SK-N-SH treated with all-trans-retinoic acid at 6 μM for 48 hours (cell line): ENCODE measurements at regions not wholly inside any gene's neighbourhood (a gene's known extent, or its start where the extent isn't known, plus 50 kb on each side); places are given as distances from the start of the nearest gene placed in this dataset.
A peak's percentile ranks its signal among the peaks of the same experiment; 100 is the strongest.

Experiments
- ATAC-seq: fragments of 200-7000 bp; cut with Tn5 transposase; 3 replicates; pipeline ENCODE4 v1.9.1; 2020; ENCODE audit warnings: mild to moderate bottlenecking, moderate library complexity
- ARNTL ChIP-seq: fragments of 450-650 bp; formaldehyde crosslinking; IDR thresholded peaks from 2 replicates; pipeline ENCODE4 v1.5.0; 2020; ENCODE audit warnings: low read depth, mild to moderate bottlenecking, moderate library complexity, borderline replicate concordance
- BACH2 ChIP-seq: fragments of 250-450 bp; sonication (Bioruptor Pico); IDR thresholded peaks from 2 replicates; pipeline ENCODE4 v1.9.0; 2021; ENCODE audit warnings: mild to moderate bottlenecking, borderline replicate concordance
- CSDC2 ChIP-seq: fragments of 250-450 bp; sonication (Bioruptor Pico); IDR thresholded peaks from 2 replicates; pipeline ENCODE4 v1.5.0; 2020; ENCODE audit warnings: mild to moderate bottlenecking, moderate library complexity
- ESRRG ChIP-seq: fragments of 250-450 bp; sonication (Bioruptor Pico); IDR thresholded peaks from 2 replicates; pipeline ENCODE4 v1.6.1; 2021; ENCODE audit warnings: mild to moderate bottlenecking
- GLIS3 ChIP-seq: fragments of 250-450 bp; sonication (Bioruptor Pico); IDR thresholded peaks from 2 replicates; pipeline ENCODE4 v1.5.0; 2020; ENCODE audit warnings: mild to moderate bottlenecking, moderate library complexity
- ISL1 ChIP-seq: fragments of 250-450 bp; sonication (Bioruptor Pico); IDR thresholded peaks from 2 replicates; pipeline ENCODE4 v2.1.2; 2022; ENCODE audit warnings: mild to moderate bottlenecking, moderate library complexity
- OSR1 ChIP-seq: fragments of 250-450 bp; sonication (Bioruptor Pico); IDR thresholded peaks from 2 replicates; pipeline ENCODE4 v1.8.0; 2022; ENCODE audit warnings: moderate library complexity, mild to moderate bottlenecking, inconsistent platforms
- PPARA ChIP-seq: fragments of 250-450 bp; sonication (Bioruptor Pico); IDR thresholded peaks from 2 replicates; pipeline ENCODE4 v1.5.0; 2020; ENCODE audit warnings: mild to moderate bottlenecking, borderline replicate concordance
- RARB ChIP-seq: fragments of 250-450 bp; sonication (Bioruptor Pico); IDR thresholded peaks from 2 replicates; pipeline ENCODE4 v1.8.0; 2021; ENCODE audit warnings: mild to moderate bottlenecking, moderate library complexity
- SNAI2 ChIP-seq: fragments of 250-450 bp; sonication (Bioruptor Pico); IDR thresholded peaks from 2 replicates; pipeline ENCODE4 v1.5.0; 2020; ENCODE audit warnings: mild to moderate bottlenecking, moderate library complexity
- TCF4 ChIP-seq: fragments of 250-450 bp; sonication (Bioruptor Pico); IDR thresholded peaks from 2 replicates; pipeline ENCODE4 v1.8.0; 2021; ENCODE audit warnings: mild to moderate bottlenecking, moderate library complexity, borderline replicate concordance
- TOX ChIP-seq: fragments of 250-450 bp; sonication (Bioruptor Pico); IDR thresholded peaks from 2 replicates; pipeline ENCODE4 v1.8.0; 2021; ENCODE audit warnings: mild to moderate bottlenecking, moderate library complexity, borderline replicate concordance
- ZC3H10 ChIP-seq: fragments of 250-450 bp; sonication (Bioruptor Pico); IDR thresholded peaks from 2 replicates; pipeline ENCODE4 v1.5.1; 2021; ENCODE audit warnings: mild to moderate bottlenecking, moderate library complexity
- ZFP30 ChIP-seq: fragments of 450-650 bp; formaldehyde crosslinking; IDR thresholded peaks from 2 replicates; pipeline ENCODE4 v1.5.0; 2022; ENCODE audit warnings: mild to moderate bottlenecking, moderate library complexity
- ZNF565 ChIP-seq: fragments of 450-650 bp; formaldehyde crosslinking; conservative IDR thresholded peaks from 2 replicates; pipeline ENCODE4 v1.5.0; 2020; ENCODE audit warnings: low read depth, mild to moderate bottlenecking, moderate library complexity
- ZNF70 ChIP-seq: fragments of 450-650 bp; formaldehyde crosslinking; IDR thresholded peaks from 2 replicates; pipeline ENCODE4 v1.5.0; 2020; ENCODE audit warnings: mild to moderate bottlenecking, moderate library complexity
- ZNF8 ChIP-seq: fragments of 450-650 bp; formaldehyde crosslinking; IDR thresholded peaks from 2 replicates; pipeline ENCODE4 v1.5.0; 2020; ENCODE audit warnings: mild to moderate bottlenecking, moderate library complexity
- TF ChIP-seq, protein P1 (sequence below): fragments of 250-450 bp; sonication (Bioruptor Pico); IDR thresholded peaks from 2 replicates; pipeline ENCODE4 v1.5.0; 2020; ENCODE audit warnings: mild to moderate bottlenecking, moderate library complexity
- TF ChIP-seq, protein P2 (sequence below): fragments of 250-450 bp; sonication (Bioruptor Pico); IDR thresholded peaks from 2 replicates; pipeline ENCODE4 v1.5.1; 2020; ENCODE audit warnings: low read depth, mild to moderate bottlenecking, moderate library complexity
- TF ChIP-seq, protein P3 (sequence below): fragments of 250-450 bp; sonication (Bioruptor Pico); IDR thresholded peaks from 2 replicates; pipeline ENCODE4 v1.8.0; 2020; ENCODE audit warnings: mild to moderate bottlenecking, moderate library complexity, borderline replicate concordance
- TF ChIP-seq, protein P4 (sequence below): fragments of 250-450 bp; sonication (Bioruptor Pico); IDR thresholded peaks from 2 replicates; pipeline ENCODE4 v1.5.1; 2021; ENCODE audit warnings: mild to moderate bottlenecking, moderate library complexity
- TF ChIP-seq, protein P5 (sequence below): fragments of 250-450 bp; sonication (Bioruptor Pico); IDR thresholded peaks from 2 replicates; pipeline ENCODE4 v1.8.0; 2021; ENCODE audit warnings: low read depth, mild to moderate bottlenecking, moderate library complexity, borderline replicate concordance

DNA sequence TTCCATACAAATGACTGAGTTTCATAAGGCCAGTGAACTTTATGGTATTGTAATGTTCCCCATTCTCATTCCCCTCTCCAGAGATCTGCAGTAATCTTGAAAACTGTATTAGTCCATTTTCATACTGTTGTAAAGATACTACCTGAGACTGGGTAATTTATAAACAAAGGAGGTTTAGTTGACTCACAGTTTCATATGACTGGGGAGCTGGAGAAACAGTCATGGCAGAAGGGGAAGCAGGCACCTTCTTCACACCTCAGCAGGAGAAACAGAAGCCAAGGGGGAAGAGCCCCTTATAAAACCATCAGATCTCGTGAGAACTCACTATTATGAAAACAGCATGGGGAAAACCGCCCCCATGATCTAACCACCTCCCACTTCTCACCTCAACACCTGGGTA is 318.7 kb upstream of the KLF12 start:
- no peak for ATAC-seq
- TF ChIP-seq PPARA (CRISPR knock-in tag) (no peak), TCF4 (CRISPR knock-in tag) (no peak), TOX (no peak), ZNF70 (CRISPR knock-in tag) (no peak), ISL1 (CRISPR knock-in tag) (no peak), ZC3H10 (no peak), ZNF8 (no peak), ESRRG (CRISPR knock-in tag) (no peak), OSR1 (CRISPR knock-in tag) (no peak), RARB (no peak), CSDC2 (CRISPR knock-in tag) (no peak), BACH2 (CRISPR knock-in tag) (no peak), SNAI2 (CRISPR knock-in tag) (no peak), GLIS3 (CRISPR knock-in tag) (no peak), ARNTL (CRISPR knock-in tag) (no peak), ZFP30 (CRISPR knock-in tag) (no peak)
- TF ChIP-seq, protein P1, sequence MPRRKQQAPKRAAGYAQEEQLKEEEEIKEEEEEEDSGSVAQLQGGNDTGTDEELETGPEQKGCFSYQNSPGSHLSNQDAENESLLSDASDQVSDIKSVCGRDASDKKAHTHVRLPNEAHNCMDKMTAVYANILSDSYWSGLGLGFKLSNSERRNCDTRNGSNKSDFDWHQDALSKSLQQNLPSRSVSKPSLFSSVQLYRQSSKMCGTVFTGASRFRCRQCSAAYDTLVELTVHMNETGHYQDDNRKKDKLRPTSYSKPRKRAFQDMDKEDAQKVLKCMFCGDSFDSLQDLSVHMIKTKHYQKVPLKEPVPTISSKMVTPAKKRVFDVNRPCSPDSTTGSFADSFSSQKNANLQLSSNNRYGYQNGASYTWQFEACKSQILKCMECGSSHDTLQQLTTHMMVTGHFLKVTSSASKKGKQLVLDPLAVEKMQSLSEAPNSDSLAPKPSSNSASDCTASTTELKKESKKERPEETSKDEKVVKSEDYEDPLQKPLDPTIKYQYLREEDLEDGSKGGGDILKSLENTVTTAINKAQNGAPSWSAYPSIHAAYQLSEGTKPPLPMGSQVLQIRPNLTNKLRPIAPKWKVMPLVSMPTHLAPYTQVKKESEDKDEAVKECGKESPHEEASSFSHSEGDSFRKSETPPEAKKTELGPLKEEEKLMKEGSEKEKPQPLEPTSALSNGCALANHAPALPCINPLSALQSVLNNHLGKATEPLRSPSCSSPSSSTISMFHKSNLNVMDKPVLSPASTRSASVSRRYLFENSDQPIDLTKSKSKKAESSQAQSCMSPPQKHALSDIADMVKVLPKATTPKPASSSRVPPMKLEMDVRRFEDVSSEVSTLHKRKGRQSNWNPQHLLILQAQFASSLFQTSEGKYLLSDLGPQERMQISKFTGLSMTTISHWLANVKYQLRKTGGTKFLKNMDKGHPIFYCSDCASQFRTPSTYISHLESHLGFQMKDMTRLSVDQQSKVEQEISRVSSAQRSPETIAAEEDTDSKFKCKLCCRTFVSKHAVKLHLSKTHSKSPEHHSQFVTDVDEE, result no peak
- TF ChIP-seq, protein P2, sequence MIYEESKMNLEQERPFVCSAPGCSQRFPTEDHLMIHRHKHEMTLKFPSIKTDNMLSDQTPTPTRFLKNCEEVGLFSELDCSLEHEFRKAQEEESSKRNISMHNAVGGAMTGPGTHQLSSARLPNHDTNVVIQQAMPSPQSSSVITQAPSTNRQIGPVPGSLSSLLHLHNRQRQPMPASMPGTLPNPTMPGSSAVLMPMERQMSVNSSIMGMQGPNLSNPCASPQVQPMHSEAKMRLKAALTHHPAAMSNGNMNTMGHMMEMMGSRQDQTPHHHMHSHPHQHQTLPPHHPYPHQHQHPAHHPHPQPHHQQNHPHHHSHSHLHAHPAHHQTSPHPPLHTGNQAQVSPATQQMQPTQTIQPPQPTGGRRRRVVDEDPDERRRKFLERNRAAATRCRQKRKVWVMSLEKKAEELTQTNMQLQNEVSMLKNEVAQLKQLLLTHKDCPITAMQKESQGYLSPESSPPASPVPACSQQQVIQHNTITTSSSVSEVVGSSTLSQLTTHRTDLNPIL (CRISPR knock-in tag), result no peak
- TF ChIP-seq, protein P3, sequence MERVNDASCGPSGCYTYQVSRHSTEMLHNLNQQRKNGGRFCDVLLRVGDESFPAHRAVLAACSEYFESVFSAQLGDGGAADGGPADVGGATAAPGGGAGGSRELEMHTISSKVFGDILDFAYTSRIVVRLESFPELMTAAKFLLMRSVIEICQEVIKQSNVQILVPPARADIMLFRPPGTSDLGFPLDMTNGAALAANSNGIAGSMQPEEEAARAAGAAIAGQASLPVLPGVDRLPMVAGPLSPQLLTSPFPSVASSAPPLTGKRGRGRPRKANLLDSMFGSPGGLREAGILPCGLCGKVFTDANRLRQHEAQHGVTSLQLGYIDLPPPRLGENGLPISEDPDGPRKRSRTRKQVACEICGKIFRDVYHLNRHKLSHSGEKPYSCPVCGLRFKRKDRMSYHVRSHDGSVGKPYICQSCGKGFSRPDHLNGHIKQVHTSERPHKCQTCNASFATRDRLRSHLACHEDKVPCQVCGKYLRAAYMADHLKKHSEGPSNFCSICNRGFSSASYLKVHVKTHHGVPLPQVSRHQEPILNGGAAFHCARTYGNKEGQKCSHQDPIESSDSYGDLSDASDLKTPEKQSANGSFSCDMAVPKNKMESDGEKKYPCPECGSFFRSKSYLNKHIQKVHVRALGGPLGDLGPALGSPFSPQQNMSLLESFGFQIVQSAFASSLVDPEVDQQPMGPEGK, result no peak
- TF ChIP-seq, protein P4, sequence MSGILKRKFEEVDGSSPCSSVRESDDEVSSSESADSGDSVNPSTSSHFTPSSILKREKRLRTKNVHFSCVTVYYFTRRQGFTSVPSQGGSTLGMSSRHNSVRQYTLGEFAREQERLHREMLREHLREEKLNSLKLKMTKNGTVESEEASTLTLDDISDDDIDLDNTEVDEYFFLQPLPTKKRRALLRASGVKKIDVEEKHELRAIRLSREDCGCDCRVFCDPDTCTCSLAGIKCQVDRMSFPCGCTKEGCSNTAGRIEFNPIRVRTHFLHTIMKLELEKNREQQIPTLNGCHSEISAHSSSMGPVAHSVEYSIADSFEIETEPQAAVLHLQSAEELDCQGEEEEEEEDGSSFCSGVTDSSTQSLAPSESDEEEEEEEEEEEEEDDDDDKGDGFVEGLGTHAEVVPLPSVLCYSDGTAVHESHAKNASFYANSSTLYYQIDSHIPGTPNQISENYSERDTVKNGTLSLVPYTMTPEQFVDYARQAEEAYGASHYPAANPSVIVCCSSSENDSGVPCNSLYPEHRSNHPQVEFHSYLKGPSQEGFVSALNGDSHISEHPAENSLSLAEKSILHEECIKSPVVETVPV, result no peak

DNA sequence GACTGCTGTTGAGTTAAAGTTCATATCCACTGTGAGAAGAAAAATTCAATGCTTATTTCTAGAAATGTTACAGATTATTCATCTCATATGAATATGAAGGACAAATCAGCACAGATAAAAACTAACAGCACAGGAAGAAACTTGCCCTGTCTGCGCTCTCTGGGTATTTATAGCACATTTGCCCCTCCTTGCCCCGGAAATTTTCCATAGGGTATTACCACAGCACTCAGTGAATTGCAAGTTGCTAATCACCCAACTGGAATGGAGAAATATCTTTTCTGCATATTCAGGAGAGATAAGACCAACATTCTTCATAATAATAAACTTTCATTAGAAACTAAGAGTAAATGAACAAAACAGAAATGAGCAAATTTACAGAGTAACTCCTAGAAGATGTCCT is 318.0 kb upstream of the KLF12 start:
- ATAC-seq, result no peak
- TF ChIP-seq ZNF8, result no peak
- TF ChIP-seq, protein P3, result no peak
- TF ChIP-seq ZNF70 (CRISPR knock-in tag), result no peak
- TF ChIP-seq, protein P5, sequence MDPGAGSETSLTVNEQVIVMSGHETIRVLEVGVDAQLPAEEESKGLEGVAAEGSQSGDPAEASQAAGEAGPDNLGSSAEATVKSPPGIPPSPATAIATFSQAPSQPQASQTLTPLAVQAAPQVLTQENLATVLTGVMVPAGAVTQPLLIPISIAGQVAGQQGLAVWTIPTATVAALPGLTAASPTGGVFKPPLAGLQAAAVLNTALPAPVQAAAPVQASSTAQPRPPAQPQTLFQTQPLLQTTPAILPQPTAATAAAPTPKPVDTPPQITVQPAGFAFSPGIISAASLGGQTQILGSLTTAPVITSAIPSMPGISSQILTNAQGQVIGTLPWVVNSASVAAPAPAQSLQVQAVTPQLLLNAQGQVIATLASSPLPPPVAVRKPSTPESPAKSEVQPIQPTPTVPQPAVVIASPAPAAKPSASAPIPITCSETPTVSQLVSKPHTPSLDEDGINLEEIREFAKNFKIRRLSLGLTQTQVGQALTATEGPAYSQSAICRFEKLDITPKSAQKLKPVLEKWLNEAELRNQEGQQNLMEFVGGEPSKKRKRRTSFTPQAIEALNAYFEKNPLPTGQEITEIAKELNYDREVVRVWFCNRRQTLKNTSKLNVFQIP (CRISPR knock-in tag), result no peak

DNA sequence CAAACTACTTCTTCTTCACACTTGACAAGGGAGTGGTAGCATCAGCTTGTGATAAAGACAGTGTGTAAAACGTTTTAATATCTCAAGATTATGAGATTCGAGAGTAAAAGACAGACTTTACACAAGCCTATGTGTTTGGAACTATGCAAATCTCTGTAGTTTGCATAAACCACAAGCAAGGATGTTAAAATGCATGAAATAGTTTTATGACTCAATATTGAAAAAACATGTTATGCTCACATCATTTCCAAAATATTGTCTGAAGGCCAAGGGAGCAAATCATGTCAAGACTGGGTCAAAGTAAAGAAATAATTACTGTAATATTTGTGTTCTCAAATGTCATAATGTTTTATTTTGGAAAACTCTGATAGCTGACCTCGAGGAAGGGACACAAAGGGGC is 316.8 kb upstream of the KLF12 start:
- TF ChIP-seq ZNF565 (CRISPR knock-in tag), result no peak
- no peak for TF ChIP-seq CSDC2 (CRISPR knock-in tag)
- no peak for TF ChIP-seq TCF4 (CRISPR knock-in tag)
- TF ChIP-seq ARNTL (CRISPR knock-in tag), result no peak
- TF ChIP-seq, all 23 proteins: peak for 0

More for the DNA sequence above, 316.8 kb upstream of the KLF12 start:
- ATAC-seq, result peak; percentile 40; the same call in 2 of the 3 replicates
